Dermis microvascular lymphatic vessel endothelial cell (primary cell): ENCODE measurements at regions not wholly inside any gene's neighbourhood (a gene's known extent, or its start where the extent isn't known, plus 50 kb on each side); places are given as distances from the start of the nearest gene placed in this dataset.
A peak's percentile ranks its signal among the peaks of the same experiment; 100 is the strongest.
"Not testable (repeated sequence)": the region's sequence is repeated elsewhere in the genome, so short reads cannot be mapped to it uniquely, and the experiment has no call there.

Source experiments
- DNase-seq, 2 donors: peaks; one replicate each; pipeline versions ENCODE4 v3.0.0 to v3.0.0-alpha.2; 2010; ENCODE audit warnings: low read depth in 2 of 2

GRCh38 chr4:55251342-55251741 is 94.7 kb upstream of the SRD5A3 start:
- no peak for DNase-seq

- DNase-seq: peak; percentile 25 to 85
These were observed 94.1 kb upstream of the SRD5A3 start for GRCh38 chr4:55251896-55252295.

GRCh38 chr4:55253948-55254593 is 92.0 kb upstream of the SRD5A3 start:
- no peak for DNase-seq

GRCh38 chr4:55255179-55255578 is 90.9 kb upstream of the SRD5A3 start:
- no peak for DNase-seq

GRCh38 chr4:55256787-55257186 is 89.3 kb upstream of the SRD5A3 start:
- DNase-seq: no peak

GRCh38 chr4:55258152-55258865 is 87.7 kb upstream of the SRD5A3 start:
- peak in 1 of 2 donors; percentile 72 for DNase-seq

GRCh38 chr4:55259294-55259693 is 86.7 kb upstream of the SRD5A3 start:
- DNase-seq: no peak

GRCh38 chr4:55269470-55269869 is 76.6 kb upstream of the SRD5A3 start:
- DNase-seq: no peak

GRCh38 chr4:55269995-55270394 is 76.0 kb upstream of the SRD5A3 start:
- peak; percentile 95 to 96 for DNase-seq

GRCh38 chr4:55270481-55270880 is 75.6 kb upstream of the SRD5A3 start:
- no peak for DNase-seq

GRCh38 chr4:55272102-55272501 is 73.9 kb upstream of the SRD5A3 start:
- DNase-seq: no peak

GRCh38 chr4:55272589-55272988 is 73.5 kb upstream of the SRD5A3 start:
- DNase-seq: no peak

GRCh38 chr4:55277011-55277410 is 69.0 kb upstream of the SRD5A3 start:
- DNase-seq: no peak

- DNase-seq: no peak
These were observed 67.7 kb upstream of the SRD5A3 start for GRCh38 chr4:55278316-55278715.

GRCh38 chr4:55280474-55280873 is 65.6 kb upstream of the SRD5A3 start:
- not testable (repeated sequence) for DNase-seq

- not testable (repeated sequence) for DNase-seq
These were observed 64.8 kb upstream of the SRD5A3 start for GRCh38 chr4:55281118-55281683.

- no peak for DNase-seq
These were observed 61.7 kb upstream of the SRD5A3 start for GRCh38 chr4:55284331-55284730.

GRCh38 chr4:55291227-55291640 is 54.8 kb upstream of the SRD5A3 start:
- no peak for DNase-seq

GRCh38 chr4:55296096-55296495 is 49.9 kb upstream of the SRD5A3 start:
- peak in 1 of 2 donors; percentile 70 for DNase-seq
